IMR-90 (cell line): ENCODE measurements at regions not wholly inside any gene's neighbourhood (a gene's known extent, or its start where the extent isn't known, plus 50 kb on each side); places are given as distances from the start of the nearest gene placed in this dataset.

ENCODE experiments used
- ATAC-seq: fragments of 200-7000 bp; cut with Tn5 transposase; 2 replicates; pipeline ENCODE4 v1.9.1; 2020; ENCODE audit warnings: low read depth, mild to moderate bottlenecking, moderate library complexity
- BruUV-seq: library from RNA; stranded (reverse); fragments of 400-500 nt; replicated peaks from 2 replicates; lab custom pipeline; 2021; lab: Mats Ljungman, UMichigan
- CTCF ChIA-PET: fragments of 300-600 bp; formaldehyde crosslinking; extraction: SDS; loops from one replicate; lab custom pipeline; 2021; ENCODE audit warnings: antibody characterized with exemption; lab: Yijun Ruan, JAX
- POLR2A ChIA-PET: fragments of 300-600 bp; sonication (Branson Sonifier 250); formaldehyde crosslinking; loops from one replicate; lab custom pipeline; 2022; ENCODE audit warnings: antibody characterized with exemption; ENCODE audit not compliant: unreplicated experiment; lab: Charles Lee
- DNase-seq: peaks from one replicate; pipeline ENCODE4 v3.0.0; 2013
- H2AFZ ChIP-seq: replicated peaks from 2 replicates; pipeline ENCODE3; 2013; ENCODE audit warnings: low read length, mild to moderate bottlenecking; ENCODE audit not compliant: poor library complexity
- H2AK5ac ChIP-seq: 2 replicates; pipeline ENCODE4 v1.6.1; 2013; ENCODE audit warnings: low read depth, low read length, inconsistent platforms
- H2AK9ac ChIP-seq: replicated peaks from 2 replicates; pipeline ENCODE3; 2013; ENCODE audit warnings: mild to moderate bottlenecking, low read depth, low read length, moderate library complexity; ENCODE audit not compliant: poor library complexity
- H2BK120ac ChIP-seq: 2 replicates; pipeline ENCODE4 v1.6.1; 2013; ENCODE audit warnings: low read depth, low read length, inconsistent platforms
- H2BK15ac ChIP-seq: 3 replicates; pipeline ENCODE4 v1.6.1; 2013; ENCODE audit warnings: low read depth, low read length, inconsistent platforms
- H2BK20ac ChIP-seq: 2 replicates; pipeline ENCODE4 v1.6.1; 2013; ENCODE audit warnings: low read depth, mild to moderate bottlenecking, inconsistent platforms, low read length, moderate library complexity
- H2BK5ac ChIP-seq: 2 replicates; pipeline ENCODE4 v1.6.1; 2013; ENCODE audit warnings: mild to moderate bottlenecking, low read depth, low read length, inconsistent platforms; ENCODE audit not compliant: poor library complexity, severe bottlenecking
- H3K14ac ChIP-seq: replicated peaks from 2 replicates; pipeline ENCODE4 v1.6.1; 2013; ENCODE audit warnings: low read depth, low read length, inconsistent platforms
- H3K18ac ChIP-seq: 2 replicates; pipeline ENCODE4 v1.6.1; 2013; ENCODE audit warnings: low read depth, low read length, control low read depth
- H3K23ac ChIP-seq: 2 replicates; pipeline ENCODE4 v1.6.1; 2013; ENCODE audit warnings: low read depth, low read length, inconsistent platforms
- H3K27ac ChIP-seq: 2 replicates; pipeline ENCODE4 v1.5.1; 2013; ENCODE audit warnings: mild to moderate bottlenecking, control low read depth, low read length; ENCODE audit not compliant: insufficient read depth
- H3K27me3 ChIP-seq: 2 replicates; pipeline ENCODE4 v1.6.1; 2013; ENCODE audit warnings: low read length; ENCODE audit not compliant: control insufficient read depth, insufficient read depth
- H3K36me3 ChIP-seq: 2 replicates; pipeline ENCODE4 v1.6.1; 2013; ENCODE audit warnings: low read length, mixed read lengths; ENCODE audit not compliant: control insufficient read depth, insufficient read depth
- H3K4ac ChIP-seq: 2 replicates; pipeline ENCODE4 v1.6.1; 2013; ENCODE audit warnings: low read depth, low read length, inconsistent platforms
- H3K4me1 ChIP-seq: 2 replicates; pipeline ENCODE4 v1.6.1; 2013; ENCODE audit warnings: low read length, mixed read lengths; ENCODE audit not compliant: control insufficient read depth, insufficient read depth
- H3K4me2 ChIP-seq: 2 replicates; pipeline ENCODE4 v1.6.1; 2013; ENCODE audit warnings: low read depth, mild to moderate bottlenecking, control low read depth, low read length, moderate library complexity
- H3K4me3 ChIP-seq: 2 replicates; pipeline ENCODE4 v1.5.1; 2013; ENCODE audit warnings: low read depth, mild to moderate bottlenecking, control low read depth, low read length, moderate library complexity; ENCODE audit not compliant: insufficient read depth
- H3K56ac ChIP-seq: 2 replicates; pipeline ENCODE4 v1.6.1; 2013; ENCODE audit warnings: low read length, inconsistent platforms; ENCODE audit not compliant: insufficient read depth; ENCODE audit errors: extremely low read depth
- H3K79me1 ChIP-seq, 2 experiments: 2 replicates each; pipeline ENCODE4 v1.6.1; 2013; ENCODE audit warnings: low read length in 2 of 2, inconsistent platforms in 1 of 2, low read depth in 1 of 2
- H3K9ac ChIP-seq: 2 replicates; pipeline ENCODE4 v1.6.1; 2013; ENCODE audit warnings: low read depth, low read length, control low read depth
- H3K9me1 ChIP-seq: 2 replicates; pipeline ENCODE4 v1.6.1; 2013; ENCODE audit warnings: low read length, inconsistent platforms; ENCODE audit not compliant: insufficient read depth
- H3K9me3 ChIP-seq: 2 replicates; pipeline ENCODE4 v1.6.1; 2013; ENCODE audit warnings: low read length; ENCODE audit not compliant: control insufficient read depth, insufficient read depth
- H4K20me1 ChIP-seq: 2 replicates; pipeline ENCODE4 v1.6.1; 2013; ENCODE audit warnings: low read length, inconsistent platforms; ENCODE audit not compliant: insufficient read depth
- H4K5ac ChIP-seq: 2 replicates; pipeline ENCODE4 v1.6.1; 2013; ENCODE audit warnings: mild to moderate bottlenecking, low read depth, low read length, control low read depth
- H4K8ac ChIP-seq, 2 experiments: 2 replicates each; pipeline ENCODE4 v1.6.1; 2013; ENCODE audit warnings: low read depth in 2 of 2, low read length in 2 of 2, control low read depth in 1 of 2, inconsistent platforms in 1 of 2
- H4K91ac ChIP-seq: 2 replicates; pipeline ENCODE4 v1.6.1; 2013; ENCODE audit warnings: low read depth, low read length, inconsistent platforms; ENCODE audit not compliant: insufficient read depth
- CTCF ChIP-seq: conservative IDR thresholded peaks from 2 replicates; pipeline ENCODE4 v1.5.1; 2012; ENCODE audit warnings: mild to moderate bottlenecking, low read depth, low read length, improper control_type of control experiment
- MAFK ChIP-seq: IDR thresholded peaks from 2 replicates; pipeline ENCODE4 v1.6.1; 2012; ENCODE audit warnings: low read depth, low read length, improper control_type of control experiment
- NFE2L2 ChIP-seq: fragments of 150-350 bp; IDR thresholded peaks from 2 replicates; pipeline ENCODE4 v1.6.1; 2016; ENCODE audit warnings: low read depth, mild to moderate bottlenecking, low read length
- RAD21 ChIP-seq: IDR thresholded peaks from 2 replicates; pipeline ENCODE4 v1.6.1; 2012; ENCODE audit warnings: low read length, improper control_type of control experiment
- RFX5 ChIP-seq: IDR thresholded peaks from 2 replicates; pipeline ENCODE4 v1.8.0; 2012; ENCODE audit warnings: low read depth, mild to moderate bottlenecking, low read length, moderate library complexity
- WGBS, 2 experiments: methylation state at CpG; one replicate each; pipeline versions ENCODE4 v1.1.5 to v1.1.7; 2013; ENCODE audit warnings: missing lambda C conversion rate in 2 of 2; ENCODE audit not compliant: insufficient read length in 1 of 2; ENCODE audit errors: extremely low coverage in 2 of 2; 5-methylcytosine and 5-hydroxymethylcytosine counted together
- dilution Hi-C: fragments of 300-500 bp; cut with HindIII; formaldehyde crosslinking; loops from one replicate; pipeline ENCODE4 v1.14.3; 2018; ENCODE audit warnings: low sequenced_read_pairs; ENCODE audit not compliant: unreplicated experiment
- in situ Hi-C: fragments of 300-500 bp; cut with MboI; formaldehyde crosslinking; loops from 3 replicates; pipeline ENCODE4 v1.14.3; 2019; ENCODE audit warnings: low sequenced_read_pairs, inconsistent platforms, mixed read lengths
- intact Hi-C: fragments of 100-400 bp; cut with micrococcal nuclease; formaldehyde crosslinking; loops from 2 replicates; pipeline ENCODE4 v1.10.0; 2022
- TF ChIP-seq, protein P1 (sequence below): fragments of 150-350 bp; IDR thresholded peaks from 2 replicates; pipeline ENCODE4 v1.6.1; 2017; ENCODE audit warnings: mild to moderate bottlenecking, antibody characterized with exemption, low read length, low read depth
- TF ChIP-seq, protein P2 (sequence below): fragments of 150-350 bp; IDR thresholded peaks from 2 replicates; pipeline ENCODE4 v1.6.1; 2016; ENCODE audit warnings: low read depth, mild to moderate bottlenecking, low read length, moderate library complexity, borderline replicate concordance

GRCh38 chr1:147852706-147853225, 49.8 kb upstream of the GJA8 start:
- no peak overlapping the region for H2BK15ac ChIP-seq
- H3K79me1 ChIP-seq = no peaks in the 10 kb centered on the region
- no peak overlapping the region for H2BK20ac ChIP-seq
- WGBS, 2 experiments = no CpG with 5 or more reads among the region's 1 CpG
- no peak overlapping the region for H4K5ac ChIP-seq
- H3K9me3 ChIP-seq = no peaks in the 10 kb centered on the region
- no peak overlapping the region for H3K4me2 ChIP-seq
- no peak overlapping the region for H2AFZ ChIP-seq
- intact Hi-C loops (no loop called here), in situ Hi-C loops (no loop called here), dilution Hi-C loops (no loop called here)
- no peaks in the 10 kb centered on the region for H3K36me3 ChIP-seq
- no peaks in the 10 kb centered on the region for H4K20me1 ChIP-seq
- H4K91ac ChIP-seq = no peak overlapping the region
- no peak overlapping the region for H2BK5ac ChIP-seq
- no peak overlapping the region for H2BK120ac ChIP-seq
- ChIA-PET POLR2A (no interaction called here), CTCF (no interaction called here)
- H3K56ac ChIP-seq = no peak overlapping the region
- H3K14ac ChIP-seq = no peak overlapping the region
- H3K4me1 ChIP-seq = no peaks in the 10 kb centered on the region
- no peak overlapping the region for H2AK9ac ChIP-seq
- no peak overlapping the region for H3K18ac ChIP-seq
- H3K4me3 ChIP-seq = no peak overlapping the region
- no TSS peak for BruUV-seq
- no peak overlapping the region for H2AK5ac ChIP-seq
- H3K23ac ChIP-seq = no peak overlapping the region
- H3K9me1 ChIP-seq = no peaks in the 10 kb centered on the region
- TF ChIP-seq, protein P1, sequence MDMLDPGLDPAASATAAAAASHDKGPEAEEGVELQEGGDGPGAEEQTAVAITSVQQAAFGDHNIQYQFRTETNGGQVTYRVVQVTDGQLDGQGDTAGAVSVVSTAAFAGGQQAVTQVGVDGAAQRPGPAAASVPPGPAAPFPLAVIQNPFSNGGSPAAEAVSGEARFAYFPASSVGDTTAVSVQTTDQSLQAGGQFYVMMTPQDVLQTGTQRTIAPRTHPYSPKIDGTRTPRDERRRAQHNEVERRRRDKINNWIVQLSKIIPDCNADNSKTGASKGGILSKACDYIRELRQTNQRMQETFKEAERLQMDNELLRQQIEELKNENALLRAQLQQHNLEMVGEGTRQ = no peak
- TF ChIP-seq RAD21 = no peak
- TF ChIP-seq CTCF = no peak
- TF ChIP-seq NFE2L2 = no peak
- no peak for TF ChIP-seq MAFK
- TF ChIP-seq, protein P2, sequence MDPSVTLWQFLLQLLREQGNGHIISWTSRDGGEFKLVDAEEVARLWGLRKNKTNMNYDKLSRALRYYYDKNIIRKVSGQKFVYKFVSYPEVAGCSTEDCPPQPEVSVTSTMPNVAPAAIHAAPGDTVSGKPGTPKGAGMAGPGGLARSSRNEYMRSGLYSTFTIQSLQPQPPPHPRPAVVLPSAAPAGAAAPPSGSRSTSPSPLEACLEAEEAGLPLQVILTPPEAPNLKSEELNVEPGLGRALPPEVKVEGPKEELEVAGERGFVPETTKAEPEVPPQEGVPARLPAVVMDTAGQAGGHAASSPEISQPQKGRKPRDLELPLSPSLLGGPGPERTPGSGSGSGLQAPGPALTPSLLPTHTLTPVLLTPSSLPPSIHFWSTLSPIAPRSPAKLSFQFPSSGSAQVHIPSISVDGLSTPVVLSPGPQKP = no peak
- TF ChIP-seq RFX5 = no peak
- H3K4ac ChIP-seq = no peak overlapping the region
- H3K27me3 ChIP-seq = no peaks in the 10 kb centered on the region
- no peak for DNase-seq
- no peak overlapping the region for H4K8ac ChIP-seq
- no peak for ATAC-seq
- H3K27ac ChIP-seq = no peak overlapping the region
- H3K9ac ChIP-seq = no peak overlapping the region
